ENCODE measurements at regions not wholly inside any gene's neighbourhood (a gene's known extent, or its start where the extent isn't known, plus 50 kb on each side); places are given as distances from the start of the nearest gene placed in this dataset.

GRCh38 chr6:53744321-53744720 is 50.5 kb upstream of the LRRC1 start:
- ATAC-seq (ENCODE audit: low read depth) = no peak
- no peak overlapping the region for H3K4me3 Mint-ChIP-seq

GRCh38 chr6:53741034-53741823 is 53.6 kb upstream of the LRRC1 start:
- POLR2A ChIA-PET = no interaction called here
- no peaks in the 10 kb centered on the region for H3K9me3 Mint-ChIP-seq
- H3K36me3 Mint-ChIP-seq = peaks cover 2% of the 10 kb centered on the region
- peak overlapping the region; percentile 50 for H3K27ac Mint-ChIP-seq
- H3K4me3 Mint-ChIP-seq = peak overlapping the region; percentile 63
- peaks cover 8% of the 10 kb centered on the region for H3K27me3 Mint-ChIP-seq
- DNase-seq (no peak), ATAC-seq (ENCODE audit: low read depth) (peak; percentile 75)
- H3K4me1 Mint-ChIP-seq = peaks cover 12% of the 10 kb centered on the region

More at GRCh38 chr6:53744321-53744720, 50.5 kb upstream of the LRRC1 start:
- peaks cover 10% of the 10 kb centered on the region for H3K4me1 Mint-ChIP-seq
- H3K27ac Mint-ChIP-seq = no peak overlapping the region
- POLR2A ChIA-PET = no interaction called here
- no peaks in the 10 kb centered on the region for H3K36me3 Mint-ChIP-seq
- no peaks in the 10 kb centered on the region for H3K9me3 Mint-ChIP-seq
- H3K27me3 Mint-ChIP-seq = peaks cover 8% of the 10 kb centered on the region
- no peak for DNase-seq

- Mint-ChIP-seq H3K36me3 (peaks cover 2% of the 10 kb centered on the region), H3K4me1 (peaks cover 33% of the 10 kb centered on the region), H3K27me3 (peaks cover 8% of the 10 kb centered on the region), H3K9me3 (no peaks in the 10 kb centered on the region), H3K27ac (no peak overlapping the region), H3K4me3 (no peak overlapping the region)
- POLR2A ChIA-PET = no interaction called here
- DNase-seq (no peak), ATAC-seq (ENCODE audit: low read depth) (no peak)
Measured at GRCh38 chr6:53737746-53738145, 57.1 kb upstream of the LRRC1 start.

DNA sequence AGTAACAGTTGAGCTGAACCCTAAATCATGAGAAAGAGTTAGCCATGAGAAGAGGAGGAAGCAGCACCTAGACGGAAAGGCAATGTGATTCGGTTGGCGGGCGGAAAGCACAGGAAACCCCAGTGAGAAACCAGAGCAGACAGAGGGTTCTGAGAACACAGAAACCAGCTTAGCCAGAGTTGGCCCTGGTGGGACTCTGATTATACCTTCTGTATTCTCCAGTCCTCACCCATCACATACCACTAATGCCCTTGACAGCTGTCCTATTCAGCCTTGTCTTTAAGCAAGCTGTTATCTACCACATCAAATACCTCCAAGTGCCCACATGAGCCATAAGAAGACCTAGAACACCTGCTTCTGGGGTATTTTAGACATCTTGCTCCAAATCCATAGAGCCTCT is 58.9 kb upstream of the LRRC1 start:
- peak; percentile 91 for ATAC-seq (ENCODE audit: low read depth)
- Mint-ChIP-seq H3K27me3 (peaks cover 5% of the 10 kb centered on the region), H3K4me1 (peaks cover 36% of the 10 kb centered on the region), H3K36me3 (peaks cover 4% of the 10 kb centered on the region), H3K4me3 (peak overlapping the region; percentile 64), H3K27ac (peak overlapping the region; percentile 44), H3K9me3 (no peaks in the 10 kb centered on the region)
- POLR2A ChIA-PET = interaction anchor here (1.2 to 1.3 kb wide), 2 partner anchors 58 to 59 kb away, joined by 4 read pairs; partner anchors contain the start of gene LRRC1
- peak; percentile 39 for DNase-seq

GRCh38 chr6:53734473-53735299 is 60.1 kb upstream of the LRRC1 start:
- H3K4me1 Mint-ChIP-seq = peaks cover 34% of the 10 kb centered on the region
- POLR2A ChIA-PET = interaction anchor here (0.6 to 1.5 kb wide), 4 partner anchors 15 to 529 kb away, joined by 3 to 4 read pairs (median 4); no protein-coding TSS in a partner anchor
- peak; percentile 37 for DNase-seq
- peak overlapping the region; percentile 73 for H3K4me3 Mint-ChIP-seq
- H3K9me3 Mint-ChIP-seq = no peaks in the 10 kb centered on the region
- H3K27ac Mint-ChIP-seq = peak overlapping the region; percentile 51
- peak; percentile 69 for ATAC-seq (ENCODE audit: low read depth)
- peaks cover 4% of the 10 kb centered on the region for H3K36me3 Mint-ChIP-seq
- peaks cover 4% of the 10 kb centered on the region for H3K27me3 Mint-ChIP-seq

GRCh38 chr6:53731866-53732636 is 62.8 kb upstream of the LRRC1 start:
- POLR2A ChIA-PET = interaction anchor here (1.0 kb wide), 1 partner anchor 80 kb away, joined by 3 read pairs; no protein-coding TSS in a partner anchor
- H3K4me3 Mint-ChIP-seq = peak overlapping the region; percentile 48
- DNase-seq (no peak), ATAC-seq (ENCODE audit: low read depth) (no peak)
- no peaks in the 10 kb centered on the region for H3K9me3 Mint-ChIP-seq
- peaks cover 2% of the 10 kb centered on the region for H3K36me3 Mint-ChIP-seq
- H3K27ac Mint-ChIP-seq = peak overlapping the region; percentile 26
- peaks cover 38% of the 10 kb centered on the region for H3K4me1 Mint-ChIP-seq
- peaks cover 2% of the 10 kb centered on the region for H3K27me3 Mint-ChIP-seq

DNA sequence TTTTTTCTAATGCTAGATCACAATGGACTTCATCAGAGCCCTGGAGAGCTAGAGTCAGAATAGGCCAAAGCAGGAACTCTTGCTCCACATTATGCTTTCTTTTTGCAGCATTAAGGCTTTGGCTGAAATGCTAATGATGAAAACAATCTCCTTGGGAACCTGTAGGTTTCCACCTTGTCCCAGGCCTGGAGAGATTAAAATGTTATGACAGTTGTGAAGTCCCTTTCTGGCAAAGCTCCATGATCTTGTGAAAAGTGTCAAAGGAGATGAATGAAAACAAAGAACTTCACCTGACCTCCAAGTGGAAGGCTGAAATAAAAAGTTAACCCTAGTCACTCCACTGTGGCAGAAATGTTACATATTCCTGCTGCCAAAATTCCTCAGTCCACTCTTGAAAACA is 64.0 kb upstream of the LRRC1 start:
- DNase-seq (no peak), ATAC-seq (ENCODE audit: low read depth) (no peak)
- H3K9me3 Mint-ChIP-seq = no peaks in the 10 kb centered on the region
- H3K27me3 Mint-ChIP-seq = peaks cover 2% of the 10 kb centered on the region
- POLR2A ChIA-PET = no interaction called here
- H3K27ac Mint-ChIP-seq = no peak overlapping the region
- peaks cover 34% of the 10 kb centered on the region for H3K4me1 Mint-ChIP-seq
- peaks cover 2% of the 10 kb centered on the region for H3K36me3 Mint-ChIP-seq
- no peak overlapping the region for H3K4me3 Mint-ChIP-seq

DNA sequence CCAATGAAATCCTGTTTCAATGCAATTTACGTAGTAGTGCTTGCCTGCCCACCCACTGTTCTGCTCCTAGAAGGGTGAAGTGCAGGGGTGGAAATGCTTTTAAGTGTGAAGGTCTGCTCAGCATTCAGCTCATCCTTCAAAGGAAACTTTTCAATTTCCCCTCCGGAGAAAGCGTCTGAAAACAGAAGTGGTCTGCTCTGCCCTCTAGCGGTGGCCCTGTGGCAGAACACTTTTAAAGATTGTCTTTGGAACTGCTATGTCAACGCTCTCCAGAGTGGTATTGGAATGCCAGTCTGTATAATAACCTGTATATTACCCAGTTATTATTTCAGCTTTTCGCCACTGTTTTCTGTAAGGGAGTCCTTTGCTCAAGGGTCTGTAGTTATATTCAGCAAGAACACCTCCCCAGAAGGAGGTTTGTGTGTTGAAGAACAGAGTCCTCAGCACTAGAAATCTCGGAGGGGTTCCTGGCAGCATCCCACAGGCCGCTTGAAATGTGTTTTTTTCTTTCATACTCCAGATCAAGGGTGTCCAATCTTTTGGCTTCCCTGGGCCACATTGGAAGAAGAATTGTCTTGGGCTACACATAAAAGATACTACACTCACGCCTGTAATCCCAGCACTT is 63.1 kb upstream of the KLHL31 start:
- H3K27me3 Mint-ChIP-seq = peaks cover 13% of the 10 kb centered on the region
- H3K4me3 Mint-ChIP-seq = no peak overlapping the region
- POLR2A ChIA-PET = interaction anchor here (0.9 to 1.4 kb wide), 3 partner anchors 59 to 77 kb away, joined by 3 to 4 read pairs (median 3); partner anchors contain the start of gene LRRC1
- no peak overlapping the region for H3K27ac Mint-ChIP-seq
- H3K4me1 Mint-ChIP-seq = peaks cover 19% of the 10 kb centered on the region
- H3K36me3 Mint-ChIP-seq = peaks cover 2% of the 10 kb centered on the region
- DNase-seq (no peak), ATAC-seq (ENCODE audit: low read depth) (peak; percentile 70)
- H3K9me3 Mint-ChIP-seq = no peaks in the 10 kb centered on the region

DNA sequence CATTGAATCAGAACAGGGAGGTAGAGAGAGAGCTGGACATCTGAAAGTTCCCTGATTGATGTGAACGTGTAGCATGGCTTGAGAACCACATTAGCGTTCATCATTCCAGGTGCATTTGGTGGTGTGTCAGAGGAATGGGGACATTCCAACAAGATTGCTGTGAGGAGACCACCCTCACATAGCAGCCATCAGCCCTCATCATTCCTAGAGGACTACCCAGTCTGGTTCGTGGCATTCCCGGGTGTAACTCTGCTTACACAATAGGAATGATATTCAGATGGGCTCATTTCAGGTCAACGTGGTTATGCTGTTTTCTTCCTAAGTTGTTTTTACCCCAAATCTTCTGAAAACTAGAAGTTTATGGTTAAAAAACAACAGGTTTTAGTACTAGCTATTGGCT is 62.2 kb upstream of the KLHL31 start:
- no peak for DNase-seq
- no peak for ATAC-seq (ENCODE audit: low read depth)
- peaks cover 18% of the 10 kb centered on the region for H3K4me1 Mint-ChIP-seq
- POLR2A ChIA-PET = interaction anchor here (0.9 to 1.0 kb wide), 2 partner anchors 60 to 76 kb away, joined by 3 read pairs; no protein-coding TSS in a partner anchor
- H3K27ac Mint-ChIP-seq = no peak overlapping the region
- H3K27me3 Mint-ChIP-seq = peaks cover 11% of the 10 kb centered on the region
- peaks cover 2% of the 10 kb centered on the region for H3K36me3 Mint-ChIP-seq
- H3K4me3 Mint-ChIP-seq = no peak overlapping the region
- no peaks in the 10 kb centered on the region for H3K9me3 Mint-ChIP-seq

- H3K4me3 Mint-ChIP-seq = no peak overlapping the region
- peaks cover 16% of the 10 kb centered on the region for H3K27me3 Mint-ChIP-seq
- ATAC-seq (ENCODE audit: low read depth) (peak; percentile 78), DNase-seq (peak; percentile 82)
- no peak overlapping the region for H3K27ac Mint-ChIP-seq
- POLR2A ChIA-PET = no interaction called here
- H3K4me1 Mint-ChIP-seq = peaks cover 7% of the 10 kb centered on the region
- H3K9me3 Mint-ChIP-seq = no peaks in the 10 kb centered on the region
- H3K36me3 Mint-ChIP-seq = no peaks in the 10 kb centered on the region
Measured at GRCh38 chr6:53725791-53726575, 60.4 kb upstream of the KLHL31 start.

DNA sequence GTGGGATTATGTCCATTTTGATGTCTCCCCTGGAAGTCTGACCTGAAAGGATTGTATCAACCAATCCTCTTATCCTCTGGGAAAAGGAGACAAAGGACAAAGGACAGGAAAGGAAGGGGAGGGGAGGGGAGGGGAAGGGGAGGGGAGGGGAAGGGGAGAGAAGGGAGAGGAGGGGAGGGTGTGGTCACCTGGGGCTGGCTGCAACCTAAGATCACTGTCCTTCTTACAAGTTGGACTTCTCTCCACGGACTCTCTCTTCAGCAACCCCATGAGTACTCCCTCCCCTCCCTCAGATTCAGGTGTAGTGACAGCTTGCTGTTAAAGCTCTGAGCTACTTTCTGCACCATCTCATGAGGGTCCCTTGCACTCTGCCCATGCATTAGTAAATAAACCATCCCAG is 58.9 kb upstream of the KLHL31 start:
- H3K4me1 Mint-ChIP-seq = peaks cover 7% of the 10 kb centered on the region
- peaks cover 19% of the 10 kb centered on the region for H3K27me3 Mint-ChIP-seq
- no peak overlapping the region for H3K27ac Mint-ChIP-seq
- no peaks in the 10 kb centered on the region for H3K36me3 Mint-ChIP-seq
- H3K9me3 Mint-ChIP-seq = no peaks in the 10 kb centered on the region
- H3K4me3 Mint-ChIP-seq = no peak overlapping the region
- DNase-seq = no peak
- ATAC-seq (ENCODE audit: low read depth) = no peak
- POLR2A ChIA-PET = no interaction called here

DNA sequence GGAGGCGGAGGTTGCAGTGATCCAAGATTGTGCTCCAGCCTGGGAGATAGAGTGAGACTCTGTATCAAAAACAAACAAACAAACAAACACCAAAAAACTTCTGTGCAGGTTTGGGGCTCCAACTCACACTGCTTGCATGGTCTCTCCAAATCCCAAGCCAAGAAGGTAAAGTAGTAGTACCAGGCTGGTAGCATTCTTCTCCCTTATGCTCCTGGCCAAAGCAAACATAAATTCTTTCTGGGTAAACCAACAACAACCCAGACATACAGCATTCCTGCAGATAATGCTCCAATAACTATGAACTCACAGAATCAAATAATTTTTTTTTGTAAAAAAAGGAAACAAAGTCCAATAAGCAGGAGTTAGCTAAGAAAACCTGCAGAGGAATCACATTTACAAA is 57.8 kb upstream of the KLHL31 start:
- DNase-seq (no peak), ATAC-seq (ENCODE audit: low read depth) (no peak)
- POLR2A ChIA-PET = no interaction called here
- H3K27me3 Mint-ChIP-seq = peaks cover 19% of the 10 kb centered on the region
- no peak overlapping the region for H3K4me3 Mint-ChIP-seq
- H3K9me3 Mint-ChIP-seq = no peaks in the 10 kb centered on the region
- H3K27ac Mint-ChIP-seq = no peak overlapping the region
- H3K4me1 Mint-ChIP-seq = peaks cover 6% of the 10 kb centered on the region
- no peaks in the 10 kb centered on the region for H3K36me3 Mint-ChIP-seq
